Stomach (tissue), 4 donors: ENCODE measurements at regions not wholly inside any gene's neighbourhood (a gene's known extent, or its start where the extent isn't known, plus 50 kb on each side); places are given as distances from the start of the nearest gene placed in this dataset.
"Not testable (repeated sequence)": the region's sequence is repeated elsewhere in the genome, so short reads cannot be mapped to it uniquely, and the experiment has no call there.

Experiments
- CTCF ChIP-seq, 7 experiments: fragments of 450-650 bp in 4 of 7; fragments of 200-600 bp in 3 of 7; sonication (generic) in 3 of 7; IDR thresholded peaks; one replicate each; pipeline ENCODE4 v1.5.1; 2016 to 2019; ENCODE audit warnings: antibody characterized with exemption in 7 of 7, control low read depth in 2 of 7, mild to moderate bottlenecking in 1 of 7
- EP300 ChIP-seq: sonication (generic); formaldehyde crosslinking; IDR thresholded peaks from one replicate; pipeline ENCODE4 v1.6.1; 2017; ENCODE audit warnings: antibody characterized with exemption
- POLR2A ChIP-seq, 4 donors: fragments of 450-650 bp; IDR thresholded peaks; one replicate each; pipeline ENCODE4 v1.6.1; 2016; ENCODE audit warnings: antibody characterized with exemption in 4 of 4, control low read depth in 2 of 4, mild to moderate bottlenecking in 1 of 4, moderate library complexity in 1 of 4
- POLR2AphosphoS5 ChIP-seq, 3 donors: sonication (generic); formaldehyde crosslinking; IDR thresholded peaks; one replicate each; pipeline ENCODE4 v1.6.1; 2016; ENCODE audit warnings: antibody characterized with exemption in 3 of 3

GRCh38 chr4:126922328-126922938 is 710.3 kb upstream of the INTU start:
- TF ChIP-seq POLR2A (IDR thresholded peaks at IDR 0.05); CTCF (IDR thresholded peaks at IDR 0.05); POLR2AphosphoS5 (IDR thresholded peaks at IDR 0.05); EP300: not testable (repeated sequence)
